Gastroesophageal sphincter (tissue), 3 donors: ENCODE measurements at regions not wholly inside any gene's neighbourhood (a gene's known extent, or its start where the extent isn't known, plus 50 kb on each side); places are given as distances from the start of the nearest gene placed in this dataset.

Experiments used
- POLR2AphosphoS5 ChIP-seq: sonication (generic); formaldehyde crosslinking; IDR thresholded peaks from one replicate; pipeline ENCODE4 v1.6.1; 2017; ENCODE audit warnings: antibody characterized with exemption
- TF ChIP-seq, protein P1 (sequence below), 4 experiments: fragments of 200-600 bp in 2 of 4; fragments of 450-650 bp in 2 of 4; sonication (generic) in 1 of 4; IDR thresholded peaks; one replicate each; pipeline ENCODE4 v1.5.1; 2017 to 2019; ENCODE audit warnings: antibody characterized with exemption in 4 of 4, mild to moderate bottlenecking in 2 of 4, moderate library complexity in 2 of 4

DNA sequence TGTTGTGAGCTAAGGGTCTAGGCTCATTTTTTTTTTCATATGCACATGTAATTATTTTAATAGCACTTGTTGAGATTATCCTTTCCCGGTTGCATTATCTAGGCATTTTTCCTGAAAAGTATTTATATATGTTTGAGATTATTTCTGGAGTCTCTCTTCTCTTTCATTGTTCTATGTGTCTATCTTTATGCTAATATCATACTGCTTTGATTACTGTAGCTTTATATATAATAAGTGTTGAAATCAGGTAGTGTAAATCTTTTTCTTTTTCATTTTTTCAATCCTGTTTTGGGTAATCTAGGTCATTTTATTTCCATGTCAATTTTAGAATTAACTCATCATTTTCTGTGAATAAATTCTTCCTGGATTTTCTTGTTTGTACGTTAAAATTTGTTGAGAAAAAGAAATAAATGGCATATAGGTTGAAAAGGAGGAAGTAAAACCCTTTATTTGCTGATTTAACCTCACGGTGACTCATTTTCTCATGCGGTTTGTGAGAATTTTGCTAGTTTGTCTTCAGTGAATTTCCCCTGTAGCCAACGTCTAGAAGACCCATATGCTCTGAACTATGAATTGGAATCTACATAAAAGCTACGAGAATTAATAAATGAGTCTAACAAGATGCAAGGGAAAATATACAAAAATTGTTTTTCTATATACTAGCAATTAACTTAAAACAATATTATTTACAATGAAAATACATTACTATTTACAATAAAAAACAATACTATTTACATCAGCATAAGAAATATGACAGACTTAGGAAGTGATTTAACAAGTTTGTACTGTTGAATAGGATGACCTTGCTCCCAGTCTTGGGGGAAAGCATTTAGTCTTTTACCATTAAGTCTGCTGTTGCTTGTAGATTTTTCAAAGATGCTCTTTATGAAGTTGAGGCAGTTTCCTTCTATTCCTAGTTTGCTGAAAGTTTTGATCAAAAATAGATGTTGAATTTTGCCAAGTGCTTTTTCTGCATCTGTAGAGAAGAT, 105.0 kb downstream of the SNAPC1 start:
- TF ChIP-seq, protein P1, sequence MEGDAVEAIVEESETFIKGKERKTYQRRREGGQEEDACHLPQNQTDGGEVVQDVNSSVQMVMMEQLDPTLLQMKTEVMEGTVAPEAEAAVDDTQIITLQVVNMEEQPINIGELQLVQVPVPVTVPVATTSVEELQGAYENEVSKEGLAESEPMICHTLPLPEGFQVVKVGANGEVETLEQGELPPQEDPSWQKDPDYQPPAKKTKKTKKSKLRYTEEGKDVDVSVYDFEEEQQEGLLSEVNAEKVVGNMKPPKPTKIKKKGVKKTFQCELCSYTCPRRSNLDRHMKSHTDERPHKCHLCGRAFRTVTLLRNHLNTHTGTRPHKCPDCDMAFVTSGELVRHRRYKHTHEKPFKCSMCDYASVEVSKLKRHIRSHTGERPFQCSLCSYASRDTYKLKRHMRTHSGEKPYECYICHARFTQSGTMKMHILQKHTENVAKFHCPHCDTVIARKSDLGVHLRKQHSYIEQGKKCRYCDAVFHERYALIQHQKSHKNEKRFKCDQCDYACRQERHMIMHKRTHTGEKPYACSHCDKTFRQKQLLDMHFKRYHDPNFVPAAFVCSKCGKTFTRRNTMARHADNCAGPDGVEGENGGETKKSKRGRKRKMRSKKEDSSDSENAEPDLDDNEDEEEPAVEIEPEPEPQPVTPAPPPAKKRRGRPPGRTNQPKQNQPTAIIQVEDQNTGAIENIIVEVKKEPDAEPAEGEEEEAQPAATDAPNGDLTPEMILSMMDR (IDR thresholded peaks at IDR 0.05): no peak
- no peak for TF ChIP-seq POLR2AphosphoS5
